HG02588 (cell line): ENCODE measurements at regions not wholly inside any gene's neighbourhood (a gene's known extent, or its start where the extent isn't known, plus 50 kb on each side); places are given as distances from the start of the nearest gene placed in this dataset.

Source experiments
- ATAC-seq: cut with Tn5 transposase; IDR thresholded peaks from one replicate; pipeline ENCODE4 v1.9.1; 2021; ENCODE audit warnings: mild to moderate bottlenecking, moderate library complexity; ENCODE audit not compliant: unreplicated experiment

- ATAC-seq: no peak
These were observed 382.5 kb upstream of the CBLB start for GRCh38 chr3:106251160-106251892.

GRCh38 chr3:106255870-106256248 is 387.0 kb upstream of the CBLB start:
- ATAC-seq: peak; percentile 94

GRCh38 chr3:106256249-106256957 is 387.6 kb upstream of the CBLB start:
- ATAC-seq: peak; percentile 36

- no peak for ATAC-seq
These were observed 388.4 kb upstream of the CBLB start for GRCh38 chr3:106257172-106257571.

GRCh38 chr3:106261396-106261795 is 392.6 kb upstream of the CBLB start:
- no peak for ATAC-seq

- ATAC-seq: no peak
These were observed 393.3 kb upstream of the CBLB start for GRCh38 chr3:106261915-106262683.

- ATAC-seq: no peak
These were observed 394.2 kb upstream of the CBLB start for GRCh38 chr3:106263011-106263410.

GRCh38 chr3:106263546-106263945 is 394.7 kb upstream of the CBLB start:
- ATAC-seq: no peak

- ATAC-seq: no peak
These were observed 396.9 kb upstream of the CBLB start for GRCh38 chr3:106265704-106266103.

GRCh38 chr3:106268696-106269095 is 399.9 kb upstream of the CBLB start:
- no peak for ATAC-seq

GRCh38 chr3:106272302-106272701 is 403.5 kb upstream of the CBLB start:
- no peak for ATAC-seq

GRCh38 chr3:106275592-106275991 is 406.8 kb upstream of the CBLB start:
- ATAC-seq: no peak

GRCh38 chr3:106276151-106276550 is 407.3 kb upstream of the CBLB start:
- no peak for ATAC-seq

GRCh38 chr3:106276755-106277612 is 408.2 kb upstream of the CBLB start:
- no peak for ATAC-seq

- ATAC-seq: no peak
These were observed 408.9 kb upstream of the CBLB start for GRCh38 chr3:106277731-106278130.

- ATAC-seq: no peak
These were observed 412.4 kb upstream of the CBLB start for GRCh38 chr3:106281221-106281620.

GRCh38 chr3:106282943-106283342 is 414.1 kb upstream of the CBLB start:
- no peak for ATAC-seq

GRCh38 chr3:106288781-106289180 is 420.0 kb upstream of the CBLB start:
- ATAC-seq: no peak

- ATAC-seq: no peak
These were observed 421.6 kb upstream of the CBLB start for GRCh38 chr3:106290304-106290997.

- ATAC-seq: no peak
These were observed 424.3 kb upstream of the CBLB start for GRCh38 chr3:106293161-106293560.
